Left ventricle myocardium inferior (tissue), 1 donor: ENCODE measurements at regions not wholly inside any gene's neighbourhood (a gene's known extent, or its start where the extent isn't known, plus 50 kb on each side); places are given as distances from the start of the nearest gene placed in this dataset.
"Not testable (repeated sequence)": the region's sequence is repeated elsewhere in the genome, so short reads cannot be mapped to it uniquely, and the experiment has no call there.

Experiments used
- DNase-seq: peaks from one replicate; pipeline ENCODE4 v3.0.0-alpha.2; 2020
- H3K27ac ChIP-seq: fragments of 200-600 bp; replicated peaks from 2 replicates; pipeline ENCODE4 v1.8.0; 2021
- H3K27me3 ChIP-seq: fragments of 200-600 bp; 2 replicates; pipeline ENCODE4 v1.8.0; 2021; ENCODE audit warnings: low read depth
- H3K36me3 ChIP-seq: fragments of 200-600 bp; 2 replicates; pipeline ENCODE4 v1.8.0; 2021
- H3K4me1 ChIP-seq: fragments of 200-600 bp; 2 replicates; pipeline ENCODE4 v1.8.0; 2021
- H3K4me3 ChIP-seq: fragments of 200-600 bp; 2 replicates; pipeline ENCODE4 v1.8.0; 2021; ENCODE audit warnings: mild to moderate bottlenecking, moderate library complexity
- H3K9me3 ChIP-seq: fragments of 200-600 bp; replicated peaks from 2 replicates; pipeline ENCODE4 v1.8.0; 2021
- CTCF ChIP-seq: fragments of 200-600 bp; IDR thresholded peaks from 2 replicates; pipeline ENCODE4 v1.8.0; 2021; ENCODE audit warnings: antibody characterized with exemption, mild to moderate bottlenecking, borderline replicate concordance
- intact Hi-C: fragments of 100-400 bp; cut with micrococcal nuclease; formaldehyde crosslinking; loops from one replicate; pipeline ENCODE4 v1.11.0; 2022
- donor health status: DM: no; HTN: yes; CAD: no; lungs with severe emphysema.

GRCh38 chr18:59038295-59039039, 101.2 kb upstream of the SEC11C start:
- no peaks in the 10 kb centered on the region for H3K27me3 ChIP-seq
- TF ChIP-seq CTCF = no peak
- H3K4me3 ChIP-seq = no peak overlapping the region
- H3K36me3 ChIP-seq = no peaks in the 10 kb centered on the region
- peaks cover 17% of the 10 kb centered on the region for H3K4me1 ChIP-seq
- intact Hi-C loops = no loop called here
- DNase-seq = no peak
- no peaks in the 10 kb centered on the region for H3K9me3 ChIP-seq
- H3K27ac ChIP-seq = no peak overlapping the region

GRCh38 chr18:59039040-59039320, 100.7 kb upstream of the SEC11C start:
- H3K27me3 ChIP-seq, H3K27ac ChIP-seq, intact Hi-C loops, DNase-seq, H3K9me3 ChIP-seq, H3K36me3 ChIP-seq, H3K4me3 ChIP-seq: not testable (repeated sequence)
- peaks cover 17% of the 10 kb centered on the region for H3K4me1 ChIP-seq

- TF ChIP-seq CTCF = no peak
- DNase-seq = no peak
- no peak overlapping the region for H3K27ac ChIP-seq
- H3K36me3 ChIP-seq = no peaks in the 10 kb centered on the region
- H3K4me1 ChIP-seq = peaks cover 19% of the 10 kb centered on the region
- H3K9me3 ChIP-seq = no peaks in the 10 kb centered on the region
- intact Hi-C loops = no loop called here
- no peaks in the 10 kb centered on the region for H3K27me3 ChIP-seq
- no peak overlapping the region for H3K4me3 ChIP-seq
Measured at GRCh38 chr18:59039449-59039848, 100.2 kb upstream of the SEC11C start.

- Histone ChIP-seq H3K36me3 (no peaks in the 10 kb centered on the region), H3K27me3 (no peaks in the 10 kb centered on the region), H3K4me1 (peaks cover 23% of the 10 kb centered on the region), H3K27ac (no peak overlapping the region), H3K9me3 (no peaks in the 10 kb centered on the region), H3K4me3 (no peak overlapping the region)
- no peak for TF ChIP-seq CTCF
- DNase-seq = no peak
- intact Hi-C loops = no loop called here
Measured at GRCh38 chr18:59040770-59041148, 98.9 kb upstream of the SEC11C start.

GRCh38 chr18:59041296-59041695, 98.4 kb upstream of the SEC11C start:
- no peak for TF ChIP-seq CTCF
- Histone ChIP-seq H3K27ac (no peak overlapping the region), H3K9me3 (no peaks in the 10 kb centered on the region), H3K36me3 (no peaks in the 10 kb centered on the region), H3K4me3 (no peak overlapping the region), H3K4me1 (peaks cover 23% of the 10 kb centered on the region), H3K27me3 (no peaks in the 10 kb centered on the region)
- DNase-seq = no peak
- intact Hi-C loops = no loop called here

- intact Hi-C loops = no loop called here
- no peaks in the 10 kb centered on the region for H3K36me3 ChIP-seq
- H3K4me1 ChIP-seq = peaks cover 23% of the 10 kb centered on the region
- H3K27me3 ChIP-seq = no peaks in the 10 kb centered on the region
- no peak for DNase-seq
- no peaks in the 10 kb centered on the region for H3K9me3 ChIP-seq
- H3K4me3 ChIP-seq = no peak overlapping the region
- peak overlapping the region; percentile 78 for H3K27ac ChIP-seq
- TF ChIP-seq CTCF = no peak
Measured at GRCh38 chr18:59041819-59042815, 97.6 kb upstream of the SEC11C start.
